HCT116 (cell line): ENCODE measurements at regions not wholly inside any gene's neighbourhood (a gene's known extent, or its start where the extent isn't known, plus 50 kb on each side); places are given as distances from the start of the nearest gene placed in this dataset.
A peak's percentile ranks its signal among the peaks of the same experiment; 100 is the strongest.

Experiments used
- ATAC-seq: fragments of 200-7000 bp; cut with Tn5 transposase; 2 replicates; pipeline ENCODE4 v1.9.1; 2020; ENCODE audit warnings: mild to moderate bottlenecking, moderate library complexity
- BruUV-seq: library from RNA; stranded (reverse); fragments of 400-500 nt; replicated peaks from 2 replicates; lab custom pipeline; 2021; lab: Mats Ljungman, UMichigan
- CTCF ChIA-PET: fragments of 300-600 bp; sonication (Branson Sonifier 250); formaldehyde crosslinking; loops from one replicate; lab custom pipeline; 2021; ENCODE audit warnings: antibody characterized with exemption; lab: Charles Lee
- POLR2A ChIA-PET: fragments of 300-600, 350-600 bp; sonication (Branson Sonifier 250); formaldehyde crosslinking; loops from one replicate; lab custom pipeline; 2021; ENCODE audit warnings: antibody characterized with exemption; lab: Charles Lee
- RAD21 ChIA-PET, 2 experiments: fragments of 300-600 bp; sonication (Branson Sonifier 250); formaldehyde crosslinking; loops; one replicate each; lab custom pipeline; 2023; ENCODE audit warnings: low total read pairs in 2 of 2; ENCODE audit not compliant: uncharacterized antibody in 2 of 2, unreplicated experiment in 2 of 2, low non-redundant PET in 1 of 2; lab: Charles Lee
- DNase-seq: peaks from one replicate; pipeline ENCODE4 v3.0.0-alpha.2; 2010; ENCODE audit warnings: low read depth, low spot score
- H2AFZ ChIP-seq: fragments of 200-600 bp; shearing (Covaris generic), sonication (generic); 2 replicates; pipeline ENCODE4 v1.6.1; 2017; ENCODE audit warnings: low read depth, mixed run types, mixed read lengths, antibody characterized with exemption, low read length; ENCODE audit not compliant: poor library complexity, severe bottlenecking
- H3K27ac ChIP-seq: 2 replicates; pipeline ENCODE4 v1.5.1; 2012; ENCODE audit warnings: low read depth, low read length
- H3K27me3 ChIP-seq: fragments of 200-600 bp; sonication (generic); 2 replicates; pipeline ENCODE4 v1.6.1; 2016; ENCODE audit warnings: mixed run types, low read length, mixed read lengths; ENCODE audit not compliant: insufficient read depth
- H3K36me3 ChIP-seq, 2 experiments: fragments of 200-500 bp in 1 of 2; fragments of 200-600 bp in 1 of 2; sonication (Bioruptor generic) in 1 of 2; sonication (generic) in 1 of 2; 2 replicates each; pipeline versions ENCODE4 v1.5.1 to v1.6.1; 2014 to 2016; ENCODE audit warnings: low read length in 2 of 2, inconsistent platforms in 1 of 2, mixed read lengths in 1 of 2, mixed run types in 1 of 2; ENCODE audit not compliant: insufficient read depth in 2 of 2, control insufficient read depth in 1 of 2
- H3K4me1 ChIP-seq, 2 experiments: fragments of 200-600 bp in 1 of 2; sonication (generic) in 1 of 2; 2 replicates each; pipeline versions ENCODE4 v1.5.1 to v1.6.1; 2012 to 2017; ENCODE audit warnings: low read length in 2 of 2, inconsistent platforms in 1 of 2, mild to moderate bottlenecking in 1 of 2, mixed read lengths in 1 of 2, mixed run types in 1 of 2, moderate library complexity in 1 of 2; ENCODE audit not compliant: insufficient read depth in 2 of 2, control insufficient read depth in 1 of 2
- H3K4me2 ChIP-seq: fragments of 200-600 bp; sonication (generic); 2 replicates; pipeline ENCODE4 v1.6.1; 2017; ENCODE audit warnings: mixed run types, low read length, mixed read lengths
- H3K4me3 ChIP-seq, 2 experiments: fragments of 200-600 bp in 1 of 2; sonication (generic) in 1 of 2; replicated peaks in 1 of 2; 2 replicates each; pipeline ENCODE4 v1.5.1; 2011 to 2016; ENCODE audit warnings: low read length in 2 of 2, control low read depth in 1 of 2, low read depth in 1 of 2, mild to moderate bottlenecking in 1 of 2, mixed read lengths in 1 of 2, mixed run types in 1 of 2
- H3K79me2 ChIP-seq: fragments of 200-600 bp; sonication (generic); 2 replicates; pipeline ENCODE4 v1.6.1; 2017; ENCODE audit warnings: mild to moderate bottlenecking, mixed run types, low read length, moderate library complexity, mixed read lengths; ENCODE audit not compliant: insufficient read depth
- H3K9ac ChIP-seq: fragments of 200-600 bp; sonication (generic); 2 replicates; pipeline ENCODE4 v1.6.1; 2016; ENCODE audit warnings: low read length, mixed read lengths
- H3K9me2 ChIP-seq: fragments of 200-600 bp; sonication (generic), shearing (Covaris generic); 2 replicates; pipeline ENCODE4 v1.6.1; 2017; ENCODE audit warnings: mixed run types, mild to moderate bottlenecking, moderate library complexity; ENCODE audit not compliant: insufficient read depth
- H3K9me3 ChIP-seq, 2 experiments: fragments of 200-500 bp in 1 of 2; fragments of 200-600 bp in 1 of 2; sonication (Bioruptor generic) in 1 of 2; sonication (generic) in 1 of 2; 2 replicates each; pipeline ENCODE4 v1.6.1; 2014 to 2017; ENCODE audit warnings: low read length in 2 of 2, mixed read lengths in 2 of 2, inconsistent platforms in 1 of 2, low read depth in 1 of 2, mild to moderate bottlenecking in 1 of 2, mixed run types in 1 of 2, moderate library complexity in 1 of 2; ENCODE audit not compliant: control insufficient read depth in 1 of 2, insufficient read depth in 1 of 2
- H4K20me1 ChIP-seq: fragments of 200-600 bp; sonication (generic), shearing (Covaris generic); 2 replicates; pipeline ENCODE4 v1.6.1; 2017; ENCODE audit warnings: mixed run types, mild to moderate bottlenecking, moderate library complexity; ENCODE audit not compliant: insufficient read depth
- CBX3 ChIP-seq: IDR thresholded peaks from 2 replicates; pipeline ENCODE4 v1.6.1; 2012; ENCODE audit warnings: low read depth
- CEBPB ChIP-seq: IDR thresholded peaks from 2 replicates; pipeline ENCODE4 v1.6.1; 2012; ENCODE audit warnings: low read depth
- FOSL1 ChIP-seq: IDR thresholded peaks from 2 replicates; pipeline ENCODE4 v1.6.1; 2012; ENCODE audit warnings: low read depth
- JUND ChIP-seq: IDR thresholded peaks from 2 replicates; pipeline ENCODE4 v1.6.1; 2012
- POLR2A ChIP-seq: IDR thresholded peaks from 2 replicates; pipeline ENCODE4 v1.7.0; 2011; ENCODE audit warnings: borderline replicate concordance; ENCODE audit not compliant: insufficient read depth, insufficient read length; ENCODE audit errors: extremely low read depth
- POLR2AphosphoS5 ChIP-seq: IDR thresholded peaks from 2 replicates; pipeline ENCODE4 v1.6.1; 2011; ENCODE audit warnings: mild to moderate bottlenecking, low read depth, low read length, moderate library complexity
- SP1 ChIP-seq: IDR thresholded peaks from 2 replicates; pipeline ENCODE4 v1.6.1; 2012; ENCODE audit warnings: low read depth
- SRF ChIP-seq: IDR thresholded peaks from 2 replicates; pipeline ENCODE4 v1.6.1; 2012; ENCODE audit warnings: low read depth
- TCF7L2 ChIP-seq: IDR thresholded peaks from 2 replicates; pipeline ENCODE4 v1.7.0; 2011; ENCODE audit warnings: borderline replicate concordance, inconsistent platforms; ENCODE audit not compliant: insufficient read depth, insufficient read length; ENCODE audit errors: extremely low read depth
- YY1 ChIP-seq: IDR thresholded peaks from 2 replicates; pipeline ENCODE4 v1.6.1; 2011; ENCODE audit warnings: low read length, low read depth, moderate library complexity, mild to moderate bottlenecking; ENCODE audit not compliant: insufficient replicate concordance; ENCODE audit errors: extremely low read depth
- ZFX ChIP-seq: fragments of 450-650 bp; IDR thresholded peaks from 2 replicates; pipeline ENCODE4 v1.6.1; 2017
- ZNF274 ChIP-seq: fragments of 200-500 bp; sonication (Bioruptor generic); IDR thresholded peaks from 2 replicates; pipeline ENCODE4 v1.6.1; 2014; ENCODE audit warnings: mild to moderate bottlenecking, low read depth, low read length, inconsistent platforms
- intact Hi-C: fragments of 100-400 bp; cut with micrococcal nuclease; formaldehyde crosslinking; loops from 2 replicates; pipeline ENCODE4 v1.10.0; 2022
- TF ChIP-seq, protein P1 (sequence below), 3 experiments: fragments of 200-600 bp in 1 of 3; sonication (generic) in 1 of 3; IDR thresholded peaks in 2 of 3; conservative IDR thresholded peaks in 1 of 3; 2 replicates each; pipeline ENCODE4 v1.5.1; 2012 to 2017; ENCODE audit warnings: low read depth in 2 of 3, low read length in 2 of 3, antibody characterized with exemption in 1 of 3, borderline replicate concordance in 1 of 3, control low read depth in 1 of 3, mild to moderate bottlenecking in 1 of 3, mixed read lengths in 1 of 3, mixed run types in 1 of 3, moderate library complexity in 1 of 3; ENCODE audit not compliant: insufficient read depth in 1 of 3
- TF ChIP-seq, protein P2 (sequence below): IDR thresholded peaks from 2 replicates; pipeline ENCODE4 v1.6.1; 2012
- TF ChIP-seq, protein P3 (sequence below): IDR thresholded peaks from 2 replicates; pipeline ENCODE4 v1.6.1; 2012; ENCODE audit warnings: low read depth

DNA sequence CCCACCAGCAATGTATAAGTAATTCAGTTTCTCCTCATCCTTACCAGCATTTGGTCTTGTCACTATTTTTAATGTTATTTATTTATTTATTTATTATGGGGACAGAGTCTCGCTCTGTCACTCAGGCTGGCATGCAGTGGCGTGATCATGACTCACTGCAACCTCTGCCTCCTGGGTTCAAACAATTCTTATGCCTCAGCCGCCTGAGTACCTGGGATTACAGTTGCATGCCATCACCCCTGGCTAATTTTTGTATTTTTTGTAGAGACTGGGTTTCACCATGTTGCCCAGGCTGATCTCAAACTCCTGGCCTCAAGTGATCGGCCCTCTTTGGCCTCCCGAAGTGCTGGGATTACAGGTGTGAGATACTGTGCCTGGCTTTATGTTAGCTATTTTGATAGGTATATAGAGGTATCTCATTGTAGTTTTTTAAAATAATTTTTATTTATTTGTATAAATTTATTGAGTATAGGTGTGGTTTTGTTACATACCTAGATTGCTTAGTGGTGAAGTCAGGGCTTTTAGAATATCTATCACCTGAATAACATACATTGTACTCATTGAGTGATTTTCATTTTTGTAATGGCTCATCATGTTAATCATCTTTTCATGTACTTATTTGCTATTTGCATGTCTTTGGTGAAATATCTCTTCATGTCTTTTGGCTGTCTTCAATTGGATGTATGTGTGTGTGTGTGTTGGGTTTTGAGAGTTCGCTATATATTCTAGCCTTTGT lies 53.3 kb downstream of the TANC2 start:
- peaks cover 0 to 6% of the 10 kb centered on the region in 2 experiments; a peak in 2 of 4 replicates for H3K36me3 ChIP-seq
- no TSS peak for BruUV-seq
- peak overlapping the region; percentile 4; the same call in 1 of the 2 replicates for H3K9ac ChIP-seq
- intact Hi-C loops = no loop called here
- ChIA-PET POLR2A (no interaction called here), CTCF (interaction anchor here (1.4 kb wide), 1 partner anchor 24 kb away, joined by 3 read pairs; no protein-coding TSS in a partner anchor), RAD21 (no interaction called here)
- H3K27me3 ChIP-seq = no peaks in the 10 kb centered on the region
- peak; percentile 78 for DNase-seq
- H3K27ac ChIP-seq = peak overlapping the region; percentile 64; the same call in 1 of the 2 replicates
- no peaks in the 10 kb centered on the region for H4K20me1 ChIP-seq
- peaks cover 31% of the 10 kb centered on the region for H3K79me2 ChIP-seq
- peak overlapping the region; percentile 56 for H3K4me2 ChIP-seq
- ATAC-seq = peak; percentile 88
- no peaks in the 10 kb centered on the region for H3K9me2 ChIP-seq
- peaks cover 3 to 4% of the 10 kb centered on the region in 2 experiments; a peak in 1 of 4 replicates for H3K9me3 ChIP-seq
- no peak for TF ChIP-seq TCF7L2
- no peak for TF ChIP-seq ZFX
- TF ChIP-seq JUND = peak; percentile 84
- TF ChIP-seq, protein P1, sequence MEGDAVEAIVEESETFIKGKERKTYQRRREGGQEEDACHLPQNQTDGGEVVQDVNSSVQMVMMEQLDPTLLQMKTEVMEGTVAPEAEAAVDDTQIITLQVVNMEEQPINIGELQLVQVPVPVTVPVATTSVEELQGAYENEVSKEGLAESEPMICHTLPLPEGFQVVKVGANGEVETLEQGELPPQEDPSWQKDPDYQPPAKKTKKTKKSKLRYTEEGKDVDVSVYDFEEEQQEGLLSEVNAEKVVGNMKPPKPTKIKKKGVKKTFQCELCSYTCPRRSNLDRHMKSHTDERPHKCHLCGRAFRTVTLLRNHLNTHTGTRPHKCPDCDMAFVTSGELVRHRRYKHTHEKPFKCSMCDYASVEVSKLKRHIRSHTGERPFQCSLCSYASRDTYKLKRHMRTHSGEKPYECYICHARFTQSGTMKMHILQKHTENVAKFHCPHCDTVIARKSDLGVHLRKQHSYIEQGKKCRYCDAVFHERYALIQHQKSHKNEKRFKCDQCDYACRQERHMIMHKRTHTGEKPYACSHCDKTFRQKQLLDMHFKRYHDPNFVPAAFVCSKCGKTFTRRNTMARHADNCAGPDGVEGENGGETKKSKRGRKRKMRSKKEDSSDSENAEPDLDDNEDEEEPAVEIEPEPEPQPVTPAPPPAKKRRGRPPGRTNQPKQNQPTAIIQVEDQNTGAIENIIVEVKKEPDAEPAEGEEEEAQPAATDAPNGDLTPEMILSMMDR (IDR thresholded peaks at IDR 0.05 in 2 of 3, conservative IDR thresholded peaks at IDR 0.05 in 1 of 3; ENCODE audit: borderline replicate concordance in 1 of 3, insufficient read depth in 1 of 3, low read depth in 2 of 3, low read length in 2 of 3) = no peak
- TF ChIP-seq FOSL1 = peak; percentile 91
- TF ChIP-seq, protein P2, sequence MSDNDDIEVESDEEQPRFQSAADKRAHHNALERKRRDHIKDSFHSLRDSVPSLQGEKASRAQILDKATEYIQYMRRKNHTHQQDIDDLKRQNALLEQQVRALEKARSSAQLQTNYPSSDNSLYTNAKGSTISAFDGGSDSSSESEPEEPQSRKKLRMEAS = peak; percentile 57
- TF ChIP-seq POLR2AphosphoS5 = 0 out of 2 replicates have a peak, but pooled peaks have one; percentile 22
- no peak for TF ChIP-seq POLR2A
- TF ChIP-seq ZNF274 = no peak
- no peak for TF ChIP-seq SRF
- TF ChIP-seq CBX3 = peak; percentile 74; the same call in 1 of the 2 replicates
- TF ChIP-seq SP1 = peak; percentile 41
- TF ChIP-seq YY1 = no peak
- TF ChIP-seq, protein P3, sequence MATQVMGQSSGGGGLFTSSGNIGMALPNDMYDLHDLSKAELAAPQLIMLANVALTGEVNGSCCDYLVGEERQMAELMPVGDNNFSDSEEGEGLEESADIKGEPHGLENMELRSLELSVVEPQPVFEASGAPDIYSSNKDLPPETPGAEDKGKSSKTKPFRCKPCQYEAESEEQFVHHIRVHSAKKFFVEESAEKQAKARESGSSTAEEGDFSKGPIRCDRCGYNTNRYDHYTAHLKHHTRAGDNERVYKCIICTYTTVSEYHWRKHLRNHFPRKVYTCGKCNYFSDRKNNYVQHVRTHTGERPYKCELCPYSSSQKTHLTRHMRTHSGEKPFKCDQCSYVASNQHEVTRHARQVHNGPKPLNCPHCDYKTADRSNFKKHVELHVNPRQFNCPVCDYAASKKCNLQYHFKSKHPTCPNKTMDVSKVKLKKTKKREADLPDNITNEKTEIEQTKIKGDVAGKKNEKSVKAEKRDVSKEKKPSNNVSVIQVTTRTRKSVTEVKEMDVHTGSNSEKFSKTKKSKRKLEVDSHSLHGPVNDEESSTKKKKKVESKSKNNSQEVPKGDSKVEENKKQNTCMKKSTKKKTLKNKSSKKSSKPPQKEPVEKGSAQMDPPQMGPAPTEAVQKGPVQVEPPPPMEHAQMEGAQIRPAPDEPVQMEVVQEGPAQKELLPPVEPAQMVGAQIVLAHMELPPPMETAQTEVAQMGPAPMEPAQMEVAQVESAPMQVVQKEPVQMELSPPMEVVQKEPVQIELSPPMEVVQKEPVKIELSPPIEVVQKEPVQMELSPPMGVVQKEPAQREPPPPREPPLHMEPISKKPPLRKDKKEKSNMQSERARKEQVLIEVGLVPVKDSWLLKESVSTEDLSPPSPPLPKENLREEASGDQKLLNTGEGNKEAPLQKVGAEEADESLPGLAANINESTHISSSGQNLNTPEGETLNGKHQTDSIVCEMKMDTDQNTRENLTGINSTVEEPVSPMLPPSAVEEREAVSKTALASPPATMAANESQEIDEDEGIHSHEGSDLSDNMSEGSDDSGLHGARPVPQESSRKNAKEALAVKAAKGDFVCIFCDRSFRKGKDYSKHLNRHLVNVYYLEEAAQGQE = no peak
- TF ChIP-seq CEBPB = peak; percentile 77
- H3K4me3 ChIP-seq = no peak overlapping the region; a peak in 1 of 4 replicates
- no peak overlapping the region for H2AFZ ChIP-seq
- peaks cover 28 to 43% of the 10 kb centered on the region in 2 experiments for H3K4me1 ChIP-seq
